ENCODE measurements at regions not wholly inside any gene's neighbourhood (a gene's known extent, or its start where the extent isn't known, plus 50 kb on each side); places are given as distances from the start of the nearest gene placed in this dataset.

- H3K9ac ChIP-seq, result no peak overlapping the region
- no peak overlapping the region for H3K4me3 ChIP-seq (IDR thresholded peaks at IDR 0.05; ENCODE audit: insufficient read depth, low read depth, low read length)
- H3K27ac ChIP-seq, result no peak overlapping the region
- H3K36me3 ChIP-seq (ENCODE audit: insufficient read depth), result no peaks in the 10 kb centered on the region
- no peaks in the 10 kb centered on the region for H3K27me3 ChIP-seq (ENCODE audit: insufficient read depth, low read depth)
- H3K4me1 ChIP-seq (ENCODE audit: low read depth, poor library complexity, severe bottlenecking), result no peaks in the 10 kb centered on the region
- H2AFZ ChIP-seq (ENCODE audit: low read depth), result no peak overlapping the region
- TF ChIP-seq CTCF (conservative IDR thresholded peaks at IDR 0.05; ENCODE audit: low read depth, low read length), result no peak
- no peak overlapping the region for H3K4me2 ChIP-seq
- H3K79me2 ChIP-seq (ENCODE audit: insufficient read depth, low read depth), result no peaks in the 10 kb centered on the region
- no peaks in the 10 kb centered on the region for H4K20me1 ChIP-seq (ENCODE audit: insufficient read depth)
Observed at GRCh38 chr9:14418941-14419937, 105.3 kb upstream of the NFIB start.

GRCh38 chr9:14418301-14418940, 104.5 kb upstream of the NFIB start:
- no peak overlapping the region for H3K9ac ChIP-seq
- H4K20me1 ChIP-seq (ENCODE audit: insufficient read depth), result no peaks in the 10 kb centered on the region
- H3K36me3 ChIP-seq (ENCODE audit: insufficient read depth), result no peaks in the 10 kb centered on the region
- no peak overlapping the region for H3K27ac ChIP-seq
- no peak for TF ChIP-seq CTCF (conservative IDR thresholded peaks at IDR 0.05; ENCODE audit: low read depth, low read length)
- H2AFZ ChIP-seq (ENCODE audit: low read depth), result no peak overlapping the region
- H3K27me3 ChIP-seq (ENCODE audit: insufficient read depth, low read depth), result no peaks in the 10 kb centered on the region
- no peak overlapping the region for H3K4me2 ChIP-seq
- no peaks in the 10 kb centered on the region for H3K4me1 ChIP-seq (ENCODE audit: low read depth, poor library complexity, severe bottlenecking)
- H3K4me3 ChIP-seq (IDR thresholded peaks at IDR 0.05; ENCODE audit: insufficient read depth, low read depth, low read length), result no peak overlapping the region
- no peaks in the 10 kb centered on the region for H3K79me2 ChIP-seq (ENCODE audit: insufficient read depth, low read depth)

GRCh38 chr9:14417237-14417636, 103.3 kb upstream of the NFIB start:
- no peak overlapping the region for H3K4me2 ChIP-seq
- no peaks in the 10 kb centered on the region for H3K36me3 ChIP-seq (ENCODE audit: insufficient read depth)
- H3K9ac ChIP-seq, result no peak overlapping the region
- H3K4me1 ChIP-seq (ENCODE audit: low read depth, poor library complexity, severe bottlenecking), result no peaks in the 10 kb centered on the region
- no peak overlapping the region for H3K27ac ChIP-seq
- no peaks in the 10 kb centered on the region for H3K27me3 ChIP-seq (ENCODE audit: insufficient read depth, low read depth)
- no peaks in the 10 kb centered on the region for H3K79me2 ChIP-seq (ENCODE audit: insufficient read depth, low read depth)
- no peaks in the 10 kb centered on the region for H4K20me1 ChIP-seq (ENCODE audit: insufficient read depth)
- no peak overlapping the region for H2AFZ ChIP-seq (ENCODE audit: low read depth)
- H3K4me3 ChIP-seq (IDR thresholded peaks at IDR 0.05; ENCODE audit: insufficient read depth, low read depth, low read length), result no peak overlapping the region
- TF ChIP-seq CTCF (conservative IDR thresholded peaks at IDR 0.05; ENCODE audit: low read depth, low read length), result no peak

- Histone ChIP-seq H3K4me3 (IDR thresholded peaks at IDR 0.05; ENCODE audit: insufficient read depth, low read depth, low read length) (no peak overlapping the region), H3K27ac (no peak overlapping the region), H3K4me1 (ENCODE audit: low read depth, poor library complexity, severe bottlenecking) (no peaks in the 10 kb centered on the region), H3K79me2 (ENCODE audit: insufficient read depth, low read depth) (no peaks in the 10 kb centered on the region), H3K36me3 (ENCODE audit: insufficient read depth) (no peaks in the 10 kb centered on the region), H3K27me3 (ENCODE audit: insufficient read depth, low read depth) (no peaks in the 10 kb centered on the region), H4K20me1 (ENCODE audit: insufficient read depth) (no peaks in the 10 kb centered on the region), H2AFZ (ENCODE audit: low read depth) (no peak overlapping the region), H3K9ac (no peak overlapping the region), H3K4me2 (no peak overlapping the region)
- no peak for TF ChIP-seq CTCF (conservative IDR thresholded peaks at IDR 0.05; ENCODE audit: low read depth, low read length)
Observed at GRCh38 chr9:14415947-14416346, 102.0 kb upstream of the NFIB start.
